SK-N-SH (cell line): ENCODE measurements at regions not wholly inside any gene's neighbourhood (a gene's known extent, or its start where the extent isn't known, plus 50 kb on each side); places are given as distances from the start of the nearest gene placed in this dataset.

Experiments
- CTCF ChIA-PET: fragments of 300-600, 350-600 bp; formaldehyde crosslinking; extraction: SDS; loops from one replicate; lab custom pipeline; 2021; lab: Yijun Ruan, JAX
- POLR2A ChIA-PET: fragments of 350-600 bp; sonication (Branson Sonifier 250); formaldehyde crosslinking; extraction: SDS; loops from one replicate; lab custom pipeline; 2020; ENCODE audit warnings: antibody characterized with exemption, inconsistent platforms; lab: Yijun Ruan, JAX
- DNase-seq: peaks from one replicate; pipeline ENCODE4 v3.0.0; 2012
- H2AFZ ChIP-seq: fragments of 200-600 bp; sonication (generic); 2 replicates; pipeline ENCODE4 v1.8.1; 2016; ENCODE audit warnings: antibody characterized with exemption, mild to moderate bottlenecking, low read depth
- H3F3A ChIP-seq: fragments of 200-600 bp; sonication (generic); replicated peaks from 2 replicates; pipeline ENCODE3; 2016; ENCODE audit warnings: antibody characterized with exemption, mild to moderate bottlenecking; ENCODE audit not compliant: insufficient read depth
- H3K27ac ChIP-seq, 2 experiments: fragments of 200-500 bp in 1 of 2; fragments of 200-600 bp in 1 of 2; sonication (Bioruptor generic) in 1 of 2; sonication (generic), shearing (Covaris generic) in 1 of 2; 2 replicates each; pipeline versions ENCODE4 v1.5.1 to v1.6.1; 2014 to 2016; ENCODE audit warnings: low read depth in 2 of 2, inconsistent platforms in 1 of 2, low read length in 1 of 2, mild to moderate bottlenecking in 1 of 2, mixed read lengths in 1 of 2
- H3K27me3 ChIP-seq: fragments of 200-600 bp; sonication (generic), shearing (Covaris generic); 2 replicates; pipeline ENCODE4 v1.6.1; 2016; ENCODE audit warnings: mixed run types; ENCODE audit not compliant: insufficient read depth
- H3K36me3 ChIP-seq, 2 experiments: fragments of 200-500 bp in 1 of 2; fragments of 200-600 bp in 1 of 2; sonication (Bioruptor generic) in 1 of 2; sonication (generic) in 1 of 2; replicated peaks in 1 of 2; 2 replicates each; pipeline versions ENCODE3 to v1.5.1; 2014 to 2016; ENCODE audit warnings: low read length in 1 of 2, mild to moderate bottlenecking in 1 of 2; ENCODE audit not compliant: insufficient read depth in 2 of 2, control insufficient read depth in 1 of 2
- H3K4me1 ChIP-seq, 2 experiments: fragments of 200-500 bp in 1 of 2; fragments of 200-600 bp in 1 of 2; sonication (Bioruptor generic) in 1 of 2; sonication (generic), shearing (Covaris generic) in 1 of 2; 2 replicates each; pipeline versions ENCODE4 v1.5.1 to v1.6.1; 2014 to 2016; ENCODE audit warnings: low read depth in 1 of 2, low read length in 1 of 2, mixed run types in 1 of 2; ENCODE audit not compliant: insufficient read depth in 2 of 2, control insufficient read depth in 1 of 2
- H3K4me2 ChIP-seq: fragments of 200-600 bp; sonication (generic), shearing (Covaris generic); 2 replicates; pipeline ENCODE4 v1.6.1; 2017; ENCODE audit warnings: mixed run types
- H3K4me3 ChIP-seq, 2 experiments: fragments of 200-500 bp in 1 of 2; fragments of 200-600 bp in 1 of 2; sonication (Bioruptor generic) in 1 of 2; sonication (generic), shearing (Covaris generic) in 1 of 2; 2 replicates each; pipeline versions ENCODE4 v1.5.1 to v1.8.1; 2014 to 2016; ENCODE audit warnings: low read depth in 2 of 2, inconsistent platforms in 1 of 2, low read length in 1 of 2, mild to moderate bottlenecking in 1 of 2, mixed read lengths in 1 of 2, moderate library complexity in 1 of 2
- H3K79me2 ChIP-seq: fragments of 200-600 bp; sonication (generic); 2 replicates; pipeline ENCODE4 v1.8.1; 2017; ENCODE audit warnings: mild to moderate bottlenecking; ENCODE audit not compliant: insufficient read depth
- H3K9ac ChIP-seq: fragments of 200-600 bp; sonication (generic); 2 replicates; pipeline ENCODE4 v1.6.1; 2017; ENCODE audit warnings: mixed run types
- H3K9me2 ChIP-seq: fragments of 200-600 bp; sonication (generic); 2 replicates; pipeline ENCODE4 v1.6.1; 2017; ENCODE audit warnings: mixed run types
- H3K9me3 ChIP-seq: fragments of 200-600 bp; sonication (generic); 2 replicates; pipeline ENCODE4 v1.6.1; 2017; ENCODE audit warnings: mixed run types, mild to moderate bottlenecking, moderate library complexity
- H4K20me1 ChIP-seq: fragments of 200-600 bp; sonication (generic); 2 replicates; pipeline ENCODE4 v1.6.1; 2017; ENCODE audit warnings: mild to moderate bottlenecking, mixed run types; ENCODE audit not compliant: insufficient read depth
- CHD2 ChIP-seq: fragments of 150-350 bp; IDR thresholded peaks from 2 replicates; pipeline ENCODE4 v1.6.1; 2018; ENCODE audit warnings: low read length; ENCODE audit not compliant: partially characterized antibody
- CTCF ChIP-seq: fragments of 200-600 bp; sonication (generic); IDR thresholded peaks from 2 replicates; pipeline ENCODE4 v1.6.1; 2017; ENCODE audit warnings: antibody characterized with exemption, mild to moderate bottlenecking, moderate library complexity
- FOSL2 ChIP-seq: IDR thresholded peaks from 2 replicates; pipeline ENCODE4 v1.4.0; 2012; ENCODE audit warnings: low read depth, mild to moderate bottlenecking, moderate library complexity, borderline replicate concordance
- FOXJ3 ChIP-seq: sonication (generic); formaldehyde crosslinking; IDR thresholded peaks from 2 replicates; pipeline ENCODE4 v1.5.1; 2020; ENCODE audit warnings: mild to moderate bottlenecking, missing genetic modification reagents
- JUND ChIP-seq: IDR thresholded peaks from 2 replicates; pipeline ENCODE4 v1.4.0; 2012
- MAX ChIP-seq: IDR thresholded peaks from 2 replicates; pipeline ENCODE4 v1.4.0; 2012; ENCODE audit warnings: low read depth
- NFIC ChIP-seq: IDR thresholded peaks from 2 replicates; pipeline ENCODE4 v1.4.0; 2012; ENCODE audit warnings: borderline replicate concordance
- NRF1 ChIP-seq: IDR thresholded peaks from 2 replicates; pipeline ENCODE4 v1.6.1; 2012; ENCODE audit warnings: low read depth, mild to moderate bottlenecking, low read length
- RAD21 ChIP-seq: IDR thresholded peaks from 2 replicates; pipeline ENCODE4 v1.6.1; 2012; ENCODE audit warnings: mild to moderate bottlenecking, low read length
- RCOR1 ChIP-seq: fragments of 150-350 bp; IDR thresholded peaks from 2 replicates; pipeline ENCODE4 v1.6.1; 2017; ENCODE audit warnings: antibody characterized with exemption, low read length
- REST ChIP-seq: IDR thresholded peaks from 2 replicates; pipeline ENCODE4 v1.6.1; 2012; ENCODE audit warnings: mild to moderate bottlenecking, low read depth, low read length, moderate library complexity
- SIN3A ChIP-seq: IDR thresholded peaks from 2 replicates; pipeline ENCODE4 v1.6.1; 2012; ENCODE audit warnings: low read depth, mild to moderate bottlenecking, low read length, moderate library complexity, borderline replicate concordance
- TEAD4 ChIP-seq: IDR thresholded peaks from 2 replicates; pipeline ENCODE4 v1.4.0; 2012; ENCODE audit warnings: mild to moderate bottlenecking, borderline replicate concordance; ENCODE audit not compliant: insufficient read depth
- YY1 ChIP-seq: IDR thresholded peaks from 2 replicates; pipeline ENCODE4 v1.4.0; 2012; ENCODE audit warnings: low read depth, mild to moderate bottlenecking
- ZBTB33 ChIP-seq: IDR thresholded peaks from 2 replicates; pipeline ENCODE4 v1.4.0; 2012; ENCODE audit warnings: low read depth, borderline replicate concordance
- WGBS: methylation state at CpG from one replicate; pipeline ENCODE4 v1.1.6; 2017; ENCODE audit warnings: low lambda C conversion rate; 5-methylcytosine and 5-hydroxymethylcytosine counted together

GRCh38 chr7:106774768-106775551 lies 90.1 kb upstream of the PIK3CG start:
- Histone ChIP-seq H3K4me2 (peak overlapping the region; percentile 50), H3K79me2 (no peaks in the 10 kb centered on the region), H3F3A (peaks cover 51% of the 10 kb centered on the region), H3K4me3 (peak overlapping the region in 1 of 2 experiments; percentile 0; a peak in 2 of 4 replicates), H3K27me3 (no peaks in the 10 kb centered on the region), H3K36me3 (no peaks in the 10 kb centered on the region), H3K9me2 (no peaks in the 10 kb centered on the region), H3K4me1 (peaks cover 0 to 21% of the 10 kb centered on the region in 2 experiments; a peak in 2 of 4 replicates), H3K9ac (peak overlapping the region; percentile 66), H3K9me3 (no peaks in the 10 kb centered on the region), H2AFZ (peak overlapping the region; percentile 75), H3K27ac (peak overlapping the region; percentile 63 to 91; a peak in 3 of 4 replicates), H4K20me1 (no peaks in the 10 kb centered on the region)
- CTCF ChIA-PET: interaction anchor here (1.0 kb wide), 1 partner anchor 13 kb away, joined by 3 read pairs; no protein-coding TSS in a partner anchor
- TF ChIP-seq FOSL2 (0 out of 2 replicates have a peak, but pooled peaks have one; percentile 11), ZBTB33 (no peak), CTCF (no peak)
- DNase-seq: no peak
- WGBS: 71% methylated on average over 12 of the region's 12 CpGs
- POLR2A ChIA-PET: no interaction called here

GRCh38 chr7:106775552-106775936 lies 89.5 kb upstream of the PIK3CG start:
- POLR2A ChIA-PET: no interaction called here
- no peak for TF ChIP-seq YY1
- peak; percentile 97 for TF ChIP-seq JUND
- no peak for TF ChIP-seq NFIC
- no peak for TF ChIP-seq RAD21
- no peak for TF ChIP-seq FOXJ3 (CRISPR knock-in tag)
- no peak for TF ChIP-seq CTCF
- TF ChIP-seq CHD2: no peak
- no peak for TF ChIP-seq RCOR1
- TF ChIP-seq REST: peak; percentile 68
- peak; percentile 53; the same call in 1 of the 2 replicates for TF ChIP-seq TEAD4
- TF ChIP-seq MAX: peak; percentile 98
- TF ChIP-seq NRF1: no peak
- no peak for TF ChIP-seq SIN3A

More at GRCh38 chr7:106775552-106775936, 89.5 kb upstream of the PIK3CG start:
- H3K9me3 ChIP-seq: no peaks in the 10 kb centered on the region
- peak overlapping the region in 1 of 2 experiments; percentile 0; a peak in 2 of 4 replicates for H3K4me3 ChIP-seq
- CTCF ChIA-PET: interaction anchor here (1.0 to 1.1 kb wide), 2 partner anchors 13 to 17 kb away, joined by 3 read pairs; no protein-coding TSS in a partner anchor
- H3K4me1 ChIP-seq: peaks cover 0 to 21% of the 10 kb centered on the region in 2 experiments; a peak in 1 of 4 replicates
- no peaks in the 10 kb centered on the region for H3K9me2 ChIP-seq
- H4K20me1 ChIP-seq: no peaks in the 10 kb centered on the region
- peak overlapping the region; percentile 66 for H3K9ac ChIP-seq
- DNase-seq: no peak
- H3F3A ChIP-seq: peaks cover 47% of the 10 kb centered on the region
- peak overlapping the region; percentile 50 for H3K4me2 ChIP-seq
- H3K79me2 ChIP-seq: no peaks in the 10 kb centered on the region
- H3K27me3 ChIP-seq: no peaks in the 10 kb centered on the region
- peak overlapping the region; percentile 75 for H2AFZ ChIP-seq
- H3K27ac ChIP-seq: peak overlapping the region; percentile 63 to 91; a peak in 3 of 4 replicates
- WGBS: 15% methylated on average over 4 of the region's 4 CpGs
- no peaks in the 10 kb centered on the region for H3K36me3 ChIP-seq
